ENCODE measurements at regions not wholly inside any gene's neighbourhood (a gene's known extent, or its start where the extent isn't known, plus 50 kb on each side); places are given as distances from the start of the nearest gene placed in this dataset.

DNA sequence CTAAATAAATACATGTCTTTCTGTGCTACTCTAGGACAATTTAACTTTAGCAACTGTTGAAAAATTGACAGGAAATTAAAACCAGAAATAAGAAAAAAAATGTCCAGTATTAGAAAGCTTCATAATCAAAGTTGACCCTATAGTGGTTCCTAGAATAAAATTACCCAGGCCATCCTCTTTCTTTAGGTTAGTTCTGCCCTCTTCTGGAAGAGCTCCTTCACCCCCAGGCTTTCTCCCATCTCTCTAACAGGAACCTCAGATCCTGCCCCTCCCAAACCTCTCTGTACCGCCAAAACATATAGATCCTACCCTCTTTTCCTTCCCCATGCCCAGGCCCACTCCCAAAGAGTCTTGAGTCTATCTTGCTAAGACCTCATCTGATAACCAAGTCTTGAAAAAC, 159.4 kb upstream of the CDK1 start:
- no peak for TF ChIP-seq EZH2 (IDR thresholded peaks at IDR 0.05; ENCODE audit: borderline replicate concordance, low read length)
- TF ChIP-seq, protein P1, sequence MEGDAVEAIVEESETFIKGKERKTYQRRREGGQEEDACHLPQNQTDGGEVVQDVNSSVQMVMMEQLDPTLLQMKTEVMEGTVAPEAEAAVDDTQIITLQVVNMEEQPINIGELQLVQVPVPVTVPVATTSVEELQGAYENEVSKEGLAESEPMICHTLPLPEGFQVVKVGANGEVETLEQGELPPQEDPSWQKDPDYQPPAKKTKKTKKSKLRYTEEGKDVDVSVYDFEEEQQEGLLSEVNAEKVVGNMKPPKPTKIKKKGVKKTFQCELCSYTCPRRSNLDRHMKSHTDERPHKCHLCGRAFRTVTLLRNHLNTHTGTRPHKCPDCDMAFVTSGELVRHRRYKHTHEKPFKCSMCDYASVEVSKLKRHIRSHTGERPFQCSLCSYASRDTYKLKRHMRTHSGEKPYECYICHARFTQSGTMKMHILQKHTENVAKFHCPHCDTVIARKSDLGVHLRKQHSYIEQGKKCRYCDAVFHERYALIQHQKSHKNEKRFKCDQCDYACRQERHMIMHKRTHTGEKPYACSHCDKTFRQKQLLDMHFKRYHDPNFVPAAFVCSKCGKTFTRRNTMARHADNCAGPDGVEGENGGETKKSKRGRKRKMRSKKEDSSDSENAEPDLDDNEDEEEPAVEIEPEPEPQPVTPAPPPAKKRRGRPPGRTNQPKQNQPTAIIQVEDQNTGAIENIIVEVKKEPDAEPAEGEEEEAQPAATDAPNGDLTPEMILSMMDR (IDR thresholded peaks at IDR 0.05; ENCODE audit: low read length) = no peak
